HepG2 (cell line): ENCODE measurements at regions not wholly inside any gene's neighbourhood (a gene's known extent, or its start where the extent isn't known, plus 50 kb on each side); places are given as distances from the start of the nearest gene placed in this dataset.

Source experiments
- ATAC-seq: fragments of 200-7000 bp; cut with Tn5 transposase; 3 replicates; pipeline ENCODE4 v1.9.1; 2020; ENCODE audit warnings: mild to moderate bottlenecking, moderate library complexity
- BruUV-seq: library from RNA; stranded (reverse); fragments of 400-500 nt; replicated peaks from 2 replicates; lab custom pipeline; 2021; lab: Mats Ljungman, UMichigan
- CTCF ChIA-PET: fragments of 300-600 bp; formaldehyde crosslinking; extraction: SDS; loops from one replicate; lab custom pipeline; 2021; ENCODE audit warnings: low total read pairs, inconsistent platforms, low intra/inter-chr PET ratio; lab: Yijun Ruan, JAX
- POLR2A ChIA-PET: fragments of 350-600 bp; sonication (Branson Sonifier 250); formaldehyde crosslinking; loops from one replicate; lab custom pipeline; 2020; ENCODE audit warnings: antibody characterized with exemption, inconsistent platforms; lab: Yijun Ruan, JAX
- DNase-seq: peaks from one replicate; pipeline ENCODE4 v3.0.0-alpha.2; 2015; ENCODE audit warnings: low spot score
- FAIRE-seq: peaks from 3 replicates; lab custom pipeline; 2011; peaks lifted over from hg19 to GRCh38; lab: Jason Lieb, UNC
- H2AFZ ChIP-seq: one replicate; pipeline ENCODE4 v1.6.1; 2011; ENCODE audit warnings: low read length, inconsistent platforms
- H3K27ac ChIP-seq: fragments of 300-600 bp; 3 replicates; pipeline ENCODE4 v1.8.0; 2011; ENCODE audit warnings: mixed run types, mild to moderate bottlenecking, mixed read lengths, low read length, inconsistent platforms; ENCODE audit not compliant: insufficient read depth; ENCODE audit errors: extremely low read length
- H3K27me3 ChIP-seq, 2 experiments: fragments of 200-600 bp in 1 of 2; 2 replicates in 1 of 2; 3 replicates in 1 of 2; pipeline versions ENCODE4 v1.6.0 to v1.8.0; 2011; ENCODE audit warnings: low read length in 2 of 2, mild to moderate bottlenecking in 2 of 2, moderate library complexity in 2 of 2, inconsistent platforms in 1 of 2; ENCODE audit not compliant: insufficient read depth in 2 of 2, control insufficient read depth in 1 of 2
- H3K36me3 ChIP-seq, 2 experiments: fragments of 200-600 bp in 1 of 2; replicated peaks in 1 of 2; 2 replicates in 1 of 2; 3 replicates in 1 of 2; pipeline versions ENCODE4 v1.5.1 to v1.8.0; 2011; ENCODE audit warnings: low read length in 2 of 2, inconsistent platforms in 1 of 2; ENCODE audit not compliant: insufficient read depth in 2 of 2, control insufficient read depth in 1 of 2
- H3K4me1 ChIP-seq: 2 replicates; pipeline ENCODE4 v1.5.1; 2012; ENCODE audit warnings: low read length, inconsistent platforms; ENCODE audit not compliant: insufficient read depth
- H3K4me2 ChIP-seq: 2 replicates; pipeline ENCODE4 v1.6.0; 2011; ENCODE audit warnings: low read depth, low read length, inconsistent platforms
- H3K4me3 ChIP-seq, 3 experiments: fragments of 200-600 bp in 1 of 3; sonication (generic), shearing (Covaris generic) in 1 of 3; replicated peaks in 1 of 3; 2 replicates each; pipeline ENCODE4 v1.5.1; 2011 to 2016; ENCODE audit warnings: low read length in 3 of 3, inconsistent platforms in 2 of 3, low read depth in 2 of 3, mild to moderate bottlenecking in 2 of 3, control low read depth in 1 of 3, mixed read lengths in 1 of 3; ENCODE audit not compliant: insufficient read depth in 1 of 3
- H3K79me2 ChIP-seq: one replicate; pipeline ENCODE4 v1.6.1; 2011; ENCODE audit warnings: low read length, inconsistent platforms; ENCODE audit not compliant: insufficient read depth
- H3K9ac ChIP-seq: 2 replicates; pipeline ENCODE4 v1.6.0; 2011; ENCODE audit warnings: mild to moderate bottlenecking, low read depth, low read length, inconsistent platforms; ENCODE audit not compliant: insufficient read depth
- H3K9me3 ChIP-seq: 2 replicates; pipeline ENCODE4 v1.5.1; 2012; ENCODE audit warnings: mild to moderate bottlenecking, low read length
- H4K20me1 ChIP-seq: 2 replicates; pipeline ENCODE4 v1.6.0; 2011; ENCODE audit warnings: inconsistent platforms, mild to moderate bottlenecking, low read length, moderate library complexity; ENCODE audit not compliant: insufficient read depth
- CCDC6 ChIP-seq: sonication (generic); formaldehyde crosslinking; IDR thresholded peaks from 2 replicates; pipeline ENCODE4 v1.8.1; 2022; ENCODE audit warnings: mild to moderate bottlenecking, missing genetic modification reagents, moderate library complexity
- CEBPB ChIP-seq: IDR thresholded peaks from 2 replicates; pipeline ENCODE4 v1.6.1; 2011; ENCODE audit warnings: low read depth, low read length, improper control_type of control experiment, borderline replicate concordance
- IKZF1 ChIP-seq: fragments of 450-650 bp; IDR thresholded peaks from 2 replicates; pipeline ENCODE4 v1.7.1; 2016
- NR2C2 ChIP-seq: sonication (generic); formaldehyde crosslinking; IDR thresholded peaks from 2 replicates; pipeline ENCODE4 v1.4.0; 2020; ENCODE audit warnings: missing genetic modification reagents, mild to moderate bottlenecking, moderate library complexity, borderline replicate concordance
- PHF8 ChIP-seq: sonication (generic); formaldehyde crosslinking; IDR thresholded peaks from 2 replicates; pipeline ENCODE4 v1.5.0; 2020; ENCODE audit warnings: missing genetic modification reagents
- SKI ChIP-seq: fragments of 450-650 bp; IDR thresholded peaks from one replicate; pipeline ENCODE4 v1.6.1; 2018; ENCODE audit warnings: mild to moderate bottlenecking; ENCODE audit not compliant: partially characterized antibody
- SOX5 ChIP-seq: IDR thresholded peaks from 2 replicates; pipeline ENCODE4 v1.6.1; 2016; ENCODE audit warnings: borderline replicate concordance
- SRSF9 ChIP-seq: fragments of 200-400 bp; formaldehyde crosslinking; IDR thresholded peaks from 2 replicates; pipeline ENCODE4 v1.6.1; 2018; ENCODE audit warnings: borderline replicate concordance, mild to moderate bottlenecking, low read depth, low read length; ENCODE audit not compliant: insufficient read depth, poor library complexity, severe bottlenecking
- TRIM24 ChIP-seq: sonication (generic); formaldehyde crosslinking; IDR thresholded peaks from 2 replicates; pipeline ENCODE4 v1.8.0; 2022; ENCODE audit warnings: mild to moderate bottlenecking, missing genetic modification reagents
- ZBTB8A ChIP-seq: sonication (generic); formaldehyde crosslinking; IDR thresholded peaks from 2 replicates; pipeline ENCODE4 v1.4.0; 2020; ENCODE audit warnings: mild to moderate bottlenecking, low read depth, missing genetic modification reagents, borderline replicate concordance
- ZNF207 ChIP-seq: fragments of 450-650 bp; IDR thresholded peaks from 2 replicates; pipeline ENCODE4 v1.6.1; 2016; ENCODE audit warnings: antibody characterized with exemption, borderline replicate concordance
- ZNF24 ChIP-seq: fragments of 450-650 bp; IDR thresholded peaks from 2 replicates; pipeline ENCODE4 v1.6.1; 2017; ENCODE audit warnings: antibody characterized with exemption, mild to moderate bottlenecking
- ZNF614 ChIP-seq: IDR thresholded peaks from 2 replicates; pipeline ENCODE4 v1.6.1; 2018; ENCODE audit warnings: missing biosample characterization, missing genetic modification reagents, inconsistent platforms, borderline replicate concordance
- ZNF644 ChIP-seq: IDR thresholded peaks from 2 replicates; pipeline ENCODE4 v1.6.1; 2016; ENCODE audit warnings: low read depth
- WGBS: methylation state at CpG from one replicate; pipeline ENCODE4 v1.1.6; 2017; ENCODE audit warnings: low lambda C conversion rate; 5-methylcytosine and 5-hydroxymethylcytosine counted together
- in situ Hi-C: cut with HindIII; loops from 2 replicates; pipeline ENCODE4 v1.10.0; 2017; ENCODE audit warnings: low pct_unique_long_range_greater_than_20kb; ENCODE audit not compliant: extremely low pct_ligation_motif_present
- intact Hi-C: fragments of 100-400 bp; cut with micrococcal nuclease; formaldehyde crosslinking; loops from one replicate; pipeline ENCODE4 v1.10.0; 2022; ENCODE audit not compliant: unreplicated experiment
- TF ChIP-seq, protein P1 (sequence below): sonication (generic); formaldehyde crosslinking; IDR thresholded peaks from 2 replicates; pipeline ENCODE4 v1.4.0; 2020; ENCODE audit warnings: missing genetic modification reagents, borderline replicate concordance
- TF ChIP-seq, protein P2 (sequence below): sonication (generic); formaldehyde crosslinking; IDR thresholded peaks from 2 replicates; pipeline ENCODE4 v1.4.0; 2020; ENCODE audit warnings: mild to moderate bottlenecking, missing genetic modification reagents, borderline replicate concordance

DNA sequence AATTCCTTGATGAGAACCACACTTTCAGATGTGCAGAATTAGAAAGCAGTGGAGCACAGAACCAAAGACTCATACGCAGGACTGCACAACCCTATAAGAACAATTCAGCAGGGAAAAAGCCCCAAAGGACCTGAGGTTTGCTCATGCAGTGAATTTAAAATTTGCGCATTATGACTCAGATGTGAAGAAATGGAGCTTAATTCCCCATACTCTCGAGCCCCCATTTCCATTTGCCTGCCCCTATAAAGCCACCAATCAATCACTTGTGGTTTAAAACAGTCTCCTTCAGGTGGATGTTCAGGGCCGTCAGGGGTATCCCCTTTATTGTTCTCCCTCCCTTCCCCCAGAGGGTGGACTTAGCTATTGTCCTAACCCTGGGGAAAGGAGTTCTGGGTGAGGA, 221.2 kb downstream of the IGSF11 start:
- in situ Hi-C loops = no loop called here
- intact Hi-C loops = no loop called here

More for the DNA sequence above, 221.2 kb downstream of the IGSF11 start:
- no peaks in the 10 kb centered on the region for H3K4me1 ChIP-seq
- BruUV-seq = no TSS peak
- CTCF ChIA-PET = no interaction called here
- POLR2A ChIA-PET = no interaction called here
- H3K9ac ChIP-seq = no peak overlapping the region
- H3K4me3 ChIP-seq = no peak overlapping the region
- FAIRE-seq (no peak), DNase-seq (no peak), ATAC-seq (no peak)
- H4K20me1 ChIP-seq = no peaks in the 10 kb centered on the region
- TF ChIP-seq ZNF614 (CRISPR knock-in tag) (no peak), PHF8 (CRISPR knock-in tag) (no peak), SKI (no peak), SOX5 (no peak), ZNF644 (CRISPR knock-in tag) (no peak), IKZF1 (no peak), NR2C2 (CRISPR knock-in tag) (no peak), TRIM24 (CRISPR knock-in tag) (no peak), ZNF24 (no peak), ZBTB8A (CRISPR knock-in tag) (no peak), CCDC6 (CRISPR knock-in tag) (no peak), CEBPB (no peak), ZNF207 (no peak), SRSF9 (no peak)
- TF ChIP-seq, protein P1, sequence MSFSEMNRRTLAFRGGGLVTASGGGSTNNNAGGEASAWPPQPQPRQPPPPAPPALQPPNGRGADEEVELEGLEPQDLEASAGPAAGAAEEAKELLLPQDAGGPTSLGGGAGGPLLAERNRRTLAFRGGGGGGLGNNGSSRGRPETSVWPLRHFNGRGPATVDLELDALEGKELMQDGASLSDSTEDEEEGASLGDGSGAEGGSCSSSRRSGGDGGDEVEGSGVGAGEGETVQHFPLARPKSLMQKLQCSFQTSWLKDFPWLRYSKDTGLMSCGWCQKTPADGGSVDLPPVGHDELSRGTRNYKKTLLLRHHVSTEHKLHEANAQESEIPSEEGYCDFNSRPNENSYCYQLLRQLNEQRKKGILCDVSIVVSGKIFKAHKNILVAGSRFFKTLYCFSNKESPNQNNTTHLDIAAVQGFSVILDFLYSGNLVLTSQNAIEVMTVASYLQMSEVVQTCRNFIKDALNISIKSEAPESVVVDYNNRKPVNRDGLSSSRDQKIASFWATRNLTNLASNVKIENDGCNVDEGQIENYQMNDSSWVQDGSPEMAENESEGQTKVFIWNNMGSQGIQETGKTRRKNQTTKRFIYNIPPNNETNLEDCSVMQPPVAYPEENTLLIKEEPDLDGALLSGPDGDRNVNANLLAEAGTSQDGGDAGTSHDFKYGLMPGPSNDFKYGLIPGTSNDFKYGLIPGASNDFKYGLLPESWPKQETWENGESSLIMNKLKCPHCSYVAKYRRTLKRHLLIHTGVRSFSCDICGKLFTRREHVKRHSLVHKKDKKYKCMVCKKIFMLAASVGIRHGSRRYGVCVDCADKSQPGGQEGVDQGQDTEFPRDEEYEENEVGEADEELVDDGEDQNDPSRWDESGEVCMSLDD = no peak
- TF ChIP-seq, protein P2, sequence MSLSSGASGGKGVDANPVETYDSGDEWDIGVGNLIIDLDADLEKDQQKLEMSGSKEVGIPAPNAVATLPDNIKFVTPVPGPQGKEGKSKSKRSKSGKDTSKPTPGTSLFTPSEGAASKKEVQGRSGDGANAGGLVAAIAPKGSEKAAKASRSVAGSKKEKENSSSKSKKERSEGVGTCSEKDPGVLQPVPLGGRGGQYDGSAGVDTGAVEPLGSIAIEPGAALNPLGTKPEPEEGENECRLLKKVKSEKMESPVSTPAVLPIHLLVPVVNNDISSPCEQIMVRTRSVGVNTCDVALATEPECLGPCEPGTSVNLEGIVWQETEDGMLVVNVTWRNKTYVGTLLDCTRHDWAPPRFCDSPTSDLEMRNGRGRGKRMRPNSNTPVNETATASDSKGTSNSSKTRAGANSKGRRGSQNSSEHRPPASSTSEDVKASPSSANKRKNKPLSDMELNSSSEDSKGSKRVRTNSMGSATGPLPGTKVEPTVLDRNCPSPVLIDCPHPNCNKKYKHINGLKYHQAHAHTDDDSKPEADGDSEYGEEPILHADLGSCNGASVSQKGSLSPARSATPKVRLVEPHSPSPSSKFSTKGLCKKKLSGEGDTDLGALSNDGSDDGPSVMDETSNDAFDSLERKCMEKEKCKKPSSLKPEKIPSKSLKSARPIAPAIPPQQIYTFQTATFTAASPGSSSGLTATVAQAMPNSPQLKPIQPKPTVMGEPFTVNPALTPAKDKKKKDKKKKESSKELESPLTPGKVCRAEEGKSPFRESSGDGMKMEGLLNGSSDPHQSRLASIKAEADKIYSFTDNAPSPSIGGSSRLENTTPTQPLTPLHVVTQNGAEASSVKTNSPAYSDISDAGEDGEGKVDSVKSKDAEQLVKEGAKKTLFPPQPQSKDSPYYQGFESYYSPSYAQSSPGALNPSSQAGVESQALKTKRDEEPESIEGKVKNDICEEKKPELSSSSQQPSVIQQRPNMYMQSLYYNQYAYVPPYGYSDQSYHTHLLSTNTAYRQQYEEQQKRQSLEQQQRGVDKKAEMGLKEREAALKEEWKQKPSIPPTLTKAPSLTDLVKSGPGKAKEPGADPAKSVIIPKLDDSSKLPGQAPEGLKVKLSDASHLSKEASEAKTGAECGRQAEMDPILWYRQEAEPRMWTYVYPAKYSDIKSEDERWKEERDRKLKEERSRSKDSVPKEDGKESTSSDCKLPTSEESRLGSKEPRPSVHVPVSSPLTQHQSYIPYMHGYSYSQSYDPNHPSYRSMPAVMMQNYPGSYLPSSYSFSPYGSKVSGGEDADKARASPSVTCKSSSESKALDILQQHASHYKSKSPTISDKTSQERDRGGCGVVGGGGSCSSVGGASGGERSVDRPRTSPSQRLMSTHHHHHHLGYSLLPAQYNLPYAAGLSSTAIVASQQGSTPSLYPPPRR (CRISPR knock-in tag) = no peak
- H3K4me2 ChIP-seq = no peak overlapping the region
- H2AFZ ChIP-seq = no peak overlapping the region
- H3K27ac ChIP-seq = no peak overlapping the region
- no peaks in the 10 kb centered on the region for H3K27me3 ChIP-seq
- no peaks in the 10 kb centered on the region for H3K36me3 ChIP-seq
- WGBS = 8% methylated on average over 4 of the region's 4 CpGs
- H3K9me3 ChIP-seq = no peaks in the 10 kb centered on the region
- no peaks in the 10 kb centered on the region for H3K79me2 ChIP-seq
